B cell (primary cell): ENCODE measurements at regions not wholly inside any gene's neighbourhood (a gene's known extent, or its start where the extent isn't known, plus 50 kb on each side); places are given as distances from the start of the nearest gene placed in this dataset.

Experiments used
- ATAC-seq: fragments of 200-7000 bp; cut with Tn5 transposase; one replicate; pipeline ENCODE4 v1.10.0; 2021; ENCODE audit warnings: low read depth, mild to moderate bottlenecking, moderate number of reproducible peaks, moderate library complexity
- CTCF ChIA-PET: fragments of 350-600 bp; sonication (Branson Sonifier 250); formaldehyde crosslinking; loops from one replicate; lab custom pipeline; 2021; ENCODE audit warnings: antibody characterized with exemption, inconsistent platforms; lab: Charles Lee
- POLR2A ChIA-PET: fragments of 350-600 bp; sonication (Branson Sonifier 250); formaldehyde crosslinking; loops from one replicate; lab custom pipeline; 2021; ENCODE audit warnings: antibody characterized with exemption; lab: Charles Lee
- DNase-seq: peaks from one replicate; pipeline ENCODE4 v3.0.0; 2013
- H2AFZ ChIP-seq: 2 replicates; pipeline ENCODE4 v1.6.1; 2012; ENCODE audit warnings: mild to moderate bottlenecking, low read depth, low read length; ENCODE audit not compliant: insufficient read depth, poor library complexity, severe bottlenecking
- H3K27ac ChIP-seq, 2 donors: 1 replicate in 1 of 2; 2 replicates in 1 of 2; pipeline ENCODE4 v1.5.1; 2012 to 2013; ENCODE audit warnings: low read length in 2 of 2, mild to moderate bottlenecking in 2 of 2, moderate library complexity in 1 of 2
- H3K27me3 ChIP-seq, 4 experiments: fragments of 200-600 bp in 1 of 4; sonication (generic) in 1 of 4; replicated peaks in 1 of 4; 1 replicate in 2 of 4; 2 replicates in 2 of 4; pipeline versions ENCODE4 v1.6.1 to v1.7.0; 2013 to 2016; ENCODE audit warnings: low read length in 3 of 4, mild to moderate bottlenecking in 2 of 4, mixed read lengths in 1 of 4, moderate library complexity in 1 of 4; ENCODE audit not compliant: insufficient read depth in 4 of 4, control insufficient read depth in 3 of 4; ENCODE audit errors: control extremely low read depth in 1 of 4
- H3K36me3 ChIP-seq, 2 experiments: replicated peaks in 1 of 2; 1 replicate in 1 of 2; 2 replicates in 1 of 2; pipeline versions ENCODE4 v1.6.1 to v1.7.1; 2013; ENCODE audit warnings: low read length in 1 of 2; ENCODE audit not compliant: insufficient read depth in 2 of 2, control insufficient read depth in 1 of 2; ENCODE audit errors: control extremely low read depth in 1 of 2, extremely low read depth in 1 of 2
- H3K4me1 ChIP-seq, 2 donors: fragments of 200-600 bp in 1 of 2; sonication (generic) in 1 of 2; 1 replicate in 1 of 2; 2 replicates in 1 of 2; pipeline versions ENCODE4 v1.5.1 to v1.6.1; 2013 to 2017; ENCODE audit warnings: low read length in 2 of 2; ENCODE audit not compliant: control insufficient read depth in 2 of 2, insufficient read depth in 2 of 2
- H3K4me2 ChIP-seq: replicated peaks from 2 replicates; pipeline ENCODE3; 2012; ENCODE audit warnings: mild to moderate bottlenecking, low read depth, low read length; ENCODE audit not compliant: poor library complexity, severe bottlenecking
- H3K4me3 ChIP-seq, 5 experiments: fragments of 200-600 bp in 1 of 5; sonication (generic) in 1 of 5; 1 replicate in 3 of 5; 2 replicates in 2 of 5; pipeline versions ENCODE4 v1.5.1 to v1.7.0; 2011 to 2016; ENCODE audit warnings: low read length in 4 of 5, mild to moderate bottlenecking in 4 of 5, low read depth in 2 of 5, control low read depth in 1 of 5, moderate library complexity in 1 of 5; ENCODE audit not compliant: insufficient read depth in 1 of 5; ENCODE audit errors: control extremely low read depth in 1 of 5, extremely low read depth in 1 of 5
- H3K79me2 ChIP-seq: fragments of 200-600 bp; sonication (generic); one replicate; pipeline ENCODE4 v1.6.0; 2016; ENCODE audit warnings: low read length; ENCODE audit not compliant: control insufficient read depth, insufficient read depth
- H3K9ac ChIP-seq: fragments of 200-600 bp; sonication (generic); 2 replicates; pipeline ENCODE4 v1.6.1; 2017; ENCODE audit warnings: mild to moderate bottlenecking, low read length, moderate library complexity
- H3K9me3 ChIP-seq, 3 donors: one replicate each; pipeline versions ENCODE4 v1.6.1 to v1.7.1; 2013; ENCODE audit warnings: low read length in 2 of 3; ENCODE audit not compliant: control insufficient read depth in 2 of 3, insufficient read depth in 1 of 3; ENCODE audit errors: control extremely low read depth in 1 of 3
- H4K20me1 ChIP-seq: 2 replicates; pipeline ENCODE4 v1.6.0; 2012; ENCODE audit warnings: mild to moderate bottlenecking, low read length; ENCODE audit not compliant: insufficient read depth, control insufficient read depth, poor library complexity, severe bottlenecking
- H3K27ac Mint-ChIP-seq: one replicate; pipeline ENCODE4 v1.8.0; 2021; ENCODE audit warnings: mixed read lengths
- H3K27me3 Mint-ChIP-seq: one replicate; pipeline ENCODE4 v1.8.0; 2021; ENCODE audit warnings: mixed read lengths
- H3K4me1 Mint-ChIP-seq: one replicate; pipeline ENCODE4 v1.8.0; 2021; ENCODE audit warnings: mixed read lengths
- H3K4me3 Mint-ChIP-seq: one replicate; pipeline ENCODE4 v1.8.0; 2021; ENCODE audit warnings: mixed read lengths
- H3K9me3 Mint-ChIP-seq: one replicate; pipeline ENCODE4 v1.8.0; 2022; ENCODE audit warnings: mixed read lengths; ENCODE audit not compliant: insufficient read depth
- EZH2 ChIP-seq: IDR thresholded peaks from 2 replicates; pipeline ENCODE4 v1.6.1; 2012; ENCODE audit warnings: borderline replicate concordance, low read depth, mild to moderate bottlenecking, moderate library complexity, low read length; ENCODE audit not compliant: insufficient read depth, poor library complexity, severe bottlenecking
- WGBS: methylation state at CpG from one replicate; pipeline ENCODE4 v1.1.5; 2013; ENCODE audit warnings: missing lambda C conversion rate; ENCODE audit not compliant: insufficient coverage; 5-methylcytosine and 5-hydroxymethylcytosine counted together
- intact Hi-C: fragments of 100-400 bp; cut with micrococcal nuclease; formaldehyde crosslinking; loops from one replicate; pipeline ENCODE4 v1.10.0; 2022
- TF ChIP-seq, protein P1 (sequence below): fragments of 200-600 bp; IDR thresholded peaks from one replicate; pipeline ENCODE4 v1.8.0; 2022; ENCODE audit warnings: antibody characterized with exemption, mild to moderate bottlenecking

DNA sequence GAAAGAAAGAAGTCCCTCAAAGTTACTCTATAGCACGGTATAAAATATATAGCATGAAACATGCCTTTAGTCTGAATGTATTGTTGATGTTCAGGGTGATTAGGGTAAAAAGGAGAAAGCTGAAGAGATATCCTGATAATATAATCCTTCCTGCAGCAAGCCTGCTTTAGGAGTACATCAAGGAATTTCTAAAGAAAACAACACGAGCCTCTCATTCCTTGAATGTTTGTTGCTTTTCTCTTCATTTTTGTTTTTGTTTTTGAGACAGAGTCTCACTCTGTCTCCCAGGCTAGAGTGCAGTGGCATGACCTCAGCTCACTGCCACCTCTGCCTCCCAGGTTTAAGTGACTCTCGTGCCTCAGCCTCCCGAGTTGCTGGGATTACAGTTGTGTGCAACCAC, 79.1 kb downstream of the CD164 start:
- ChIA-PET CTCF (no interaction called here), POLR2A (no interaction called here)
- DNase-seq (no peak), ATAC-seq (no peak)
- Histone ChIP-seq H3K27me3 (no peaks in the 10 kb centered on the region), H3K36me3 (no peaks in the 10 kb centered on the region), H4K20me1 (no peaks in the 10 kb centered on the region), H3K27ac (no peak overlapping the region), H3K4me2 (no peak overlapping the region), H3K4me3 (no peak overlapping the region), H3K9me3 (no peaks in the 10 kb centered on the region), H3K9ac (no peak overlapping the region), H2AFZ (no peak overlapping the region), H3K4me1 (peaks cover 26 to 40% of the 10 kb centered on the region in 2 donors), H3K79me2 (no peaks in the 10 kb centered on the region)
- intact Hi-C loops: no loop called here
- no peak for TF ChIP-seq EZH2
- TF ChIP-seq, protein P1, sequence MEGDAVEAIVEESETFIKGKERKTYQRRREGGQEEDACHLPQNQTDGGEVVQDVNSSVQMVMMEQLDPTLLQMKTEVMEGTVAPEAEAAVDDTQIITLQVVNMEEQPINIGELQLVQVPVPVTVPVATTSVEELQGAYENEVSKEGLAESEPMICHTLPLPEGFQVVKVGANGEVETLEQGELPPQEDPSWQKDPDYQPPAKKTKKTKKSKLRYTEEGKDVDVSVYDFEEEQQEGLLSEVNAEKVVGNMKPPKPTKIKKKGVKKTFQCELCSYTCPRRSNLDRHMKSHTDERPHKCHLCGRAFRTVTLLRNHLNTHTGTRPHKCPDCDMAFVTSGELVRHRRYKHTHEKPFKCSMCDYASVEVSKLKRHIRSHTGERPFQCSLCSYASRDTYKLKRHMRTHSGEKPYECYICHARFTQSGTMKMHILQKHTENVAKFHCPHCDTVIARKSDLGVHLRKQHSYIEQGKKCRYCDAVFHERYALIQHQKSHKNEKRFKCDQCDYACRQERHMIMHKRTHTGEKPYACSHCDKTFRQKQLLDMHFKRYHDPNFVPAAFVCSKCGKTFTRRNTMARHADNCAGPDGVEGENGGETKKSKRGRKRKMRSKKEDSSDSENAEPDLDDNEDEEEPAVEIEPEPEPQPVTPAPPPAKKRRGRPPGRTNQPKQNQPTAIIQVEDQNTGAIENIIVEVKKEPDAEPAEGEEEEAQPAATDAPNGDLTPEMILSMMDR: no peak
- H3K4me3 Mint-ChIP-seq: no peak overlapping the region
- WGBS: 93% methylated on average over 2 of the region's 4 CpGs
- H3K9me3 Mint-ChIP-seq: no peaks in the 10 kb centered on the region
- peaks cover 43% of the 10 kb centered on the region for H3K4me1 Mint-ChIP-seq
- no peak overlapping the region for H3K27ac Mint-ChIP-seq
- no peaks in the 10 kb centered on the region for H3K27me3 Mint-ChIP-seq

DNA sequence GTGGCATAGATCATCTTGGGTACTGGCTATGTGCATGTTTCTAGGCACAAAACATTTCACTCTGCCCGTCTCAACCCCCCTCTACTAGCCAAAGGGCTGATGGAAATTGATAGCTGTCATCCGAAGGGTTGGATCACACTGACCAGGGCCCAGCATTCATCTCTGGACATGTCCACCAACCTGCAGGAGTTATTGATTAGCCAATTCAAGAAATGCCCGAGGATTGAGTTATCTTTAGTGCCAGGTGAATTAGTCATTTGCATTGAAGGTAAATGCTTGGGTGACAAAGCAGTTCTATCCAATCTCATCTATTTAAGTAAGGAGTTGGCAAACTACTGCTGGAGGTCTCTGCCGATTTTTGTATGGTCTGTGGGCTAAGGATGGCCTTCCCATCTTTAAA, 80.1 kb downstream of the CD164 start:
- no peaks in the 10 kb centered on the region for H3K79me2 ChIP-seq
- no peak overlapping the region for H3K4me3 ChIP-seq
- H2AFZ ChIP-seq: no peak overlapping the region
- no peaks in the 10 kb centered on the region for H3K9me3 ChIP-seq
- DNase-seq (no peak), ATAC-seq (no peak)
- H3K4me1 ChIP-seq: peaks cover 26 to 40% of the 10 kb centered on the region in 2 donors
- no peaks in the 10 kb centered on the region for H3K36me3 ChIP-seq
- Mint-ChIP-seq H3K9me3 (no peaks in the 10 kb centered on the region), H3K4me3 (no peak overlapping the region), H3K27ac (no peak overlapping the region), H3K4me1 (peaks cover 43% of the 10 kb centered on the region), H3K27me3 (no peaks in the 10 kb centered on the region)
- H4K20me1 ChIP-seq: no peaks in the 10 kb centered on the region
- no peaks in the 10 kb centered on the region for H3K27me3 ChIP-seq
- H3K27ac ChIP-seq: no peak overlapping the region
- no peak overlapping the region for H3K9ac ChIP-seq
- POLR2A ChIA-PET: no interaction called here
- CTCF ChIA-PET: no interaction called here
- H3K4me2 ChIP-seq: no peak overlapping the region
- intact Hi-C loops: no loop called here
- no peak for TF ChIP-seq EZH2
- TF ChIP-seq, protein P1: no peak
- 100% methylated on average over 2 of the region's 4 CpGs for WGBS
